HG02571 (cell line): ENCODE measurements at regions not wholly inside any gene's neighbourhood (a gene's known extent, or its start where the extent isn't known, plus 50 kb on each side); places are given as distances from the start of the nearest gene placed in this dataset.
A peak's percentile ranks its signal among the peaks of the same experiment; 100 is the strongest.

ENCODE experiments used
- ATAC-seq: cut with Tn5 transposase; IDR thresholded peaks from one replicate; pipeline ENCODE4 v1.9.1; 2021; ENCODE audit warnings: mild to moderate bottlenecking, moderate library complexity; ENCODE audit not compliant: unreplicated experiment

DNA sequence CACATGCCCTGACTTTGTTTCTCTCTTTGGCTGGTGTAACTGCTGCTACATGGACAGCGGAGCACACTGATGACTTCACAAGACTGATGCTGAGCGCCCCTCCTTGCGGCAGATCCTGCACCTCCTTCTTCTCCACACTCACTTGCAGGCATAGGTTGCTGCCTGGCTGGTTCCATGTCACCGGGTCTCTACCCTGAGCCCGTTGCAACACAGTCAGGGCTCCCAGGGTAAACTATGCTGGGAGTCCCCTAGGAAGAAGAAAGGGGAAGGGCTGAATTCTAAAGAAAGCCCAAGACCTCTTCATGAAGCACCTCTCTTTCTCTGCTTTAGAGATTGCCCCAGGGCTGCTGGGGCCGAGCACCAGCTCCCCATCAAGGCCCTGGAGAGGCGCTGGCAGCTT lies 83.3 kb upstream of the DUSP22 start:
- ATAC-seq, result no peak

DNA sequence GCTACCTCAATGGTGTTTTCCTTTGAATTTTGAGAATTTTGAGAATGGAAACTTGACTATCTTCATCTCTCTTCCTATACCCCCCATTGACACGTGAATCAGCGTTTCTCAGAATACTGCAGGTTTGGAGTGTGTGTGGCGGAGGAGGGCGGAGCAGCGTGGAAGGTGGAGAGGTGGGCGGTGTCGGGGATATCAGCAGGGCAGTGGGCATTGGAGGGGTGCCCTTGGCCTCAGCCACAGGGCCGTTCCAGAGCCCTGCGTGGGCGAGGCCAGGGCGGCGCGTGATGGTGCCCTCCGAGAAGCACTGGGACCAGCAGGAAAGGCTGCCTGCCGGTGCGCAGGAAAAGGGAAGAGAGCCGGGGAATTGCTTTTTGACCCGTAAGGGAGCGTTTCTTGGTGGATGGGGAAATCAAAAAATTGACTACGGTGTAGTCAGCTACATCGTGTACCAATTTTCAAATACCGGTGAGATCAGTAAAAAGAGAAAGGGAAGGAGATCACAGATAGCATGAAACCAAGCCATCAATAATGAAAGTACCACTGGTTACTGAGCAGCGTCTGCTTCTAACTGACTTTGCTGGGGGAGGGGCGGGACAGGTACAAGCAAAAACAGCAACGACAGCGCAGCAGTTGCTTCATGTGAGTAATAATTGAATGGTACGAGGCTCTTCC lies 82.7 kb upstream of the DUSP22 start:
- ATAC-seq, result peak; percentile 60

DNA sequence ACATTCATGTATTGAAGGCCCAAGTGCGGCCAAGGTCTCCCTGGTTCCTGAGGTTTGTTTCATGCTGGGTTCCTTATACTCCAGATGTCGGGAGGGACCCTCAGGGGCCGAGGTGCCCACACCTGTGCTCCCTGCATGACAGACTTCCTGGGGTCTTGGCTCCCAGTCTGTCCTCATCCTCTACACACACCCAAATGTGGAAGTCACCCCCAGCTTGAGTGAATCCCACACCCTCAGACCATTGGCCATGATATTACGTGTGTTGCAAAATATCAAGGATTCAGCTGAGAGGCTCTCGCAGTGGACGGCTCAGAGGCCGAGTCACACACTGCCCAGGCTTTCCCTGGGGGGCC lies 82.2 kb upstream of the DUSP22 start:
- no peak for ATAC-seq

- ATAC-seq, result no peak
These were observed 81.4 kb upstream of the DUSP22 start for GRCh38 chr6:210778-211374.

GRCh38 chr6:211871-212497 lies 80.3 kb upstream of the DUSP22 start:
- ATAC-seq, result no peak

- ATAC-seq, result no peak
These were observed 79.0 kb upstream of the DUSP22 start for GRCh38 chr6:213284-213683.

DNA sequence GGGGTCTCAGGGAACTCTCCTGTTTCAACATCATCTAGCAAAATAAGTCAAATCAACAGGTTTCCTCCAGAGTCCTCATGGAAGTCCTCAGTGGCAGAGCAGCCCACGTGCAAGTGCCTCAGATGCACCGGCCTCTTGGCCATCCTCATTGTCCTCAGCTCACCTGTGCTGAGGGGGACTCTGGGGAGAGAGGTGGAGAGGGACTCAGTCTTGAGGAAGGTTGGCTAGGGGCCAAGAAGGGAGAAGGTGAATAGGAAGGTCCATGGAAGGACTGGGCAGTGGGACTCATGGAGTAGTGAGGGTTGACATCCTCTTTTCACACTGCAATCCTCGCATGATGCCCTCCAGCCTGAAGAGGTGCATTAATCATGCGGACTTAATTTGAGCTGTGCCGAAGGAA lies 77.9 kb upstream of the DUSP22 start:
- no peak for ATAC-seq

DNA sequence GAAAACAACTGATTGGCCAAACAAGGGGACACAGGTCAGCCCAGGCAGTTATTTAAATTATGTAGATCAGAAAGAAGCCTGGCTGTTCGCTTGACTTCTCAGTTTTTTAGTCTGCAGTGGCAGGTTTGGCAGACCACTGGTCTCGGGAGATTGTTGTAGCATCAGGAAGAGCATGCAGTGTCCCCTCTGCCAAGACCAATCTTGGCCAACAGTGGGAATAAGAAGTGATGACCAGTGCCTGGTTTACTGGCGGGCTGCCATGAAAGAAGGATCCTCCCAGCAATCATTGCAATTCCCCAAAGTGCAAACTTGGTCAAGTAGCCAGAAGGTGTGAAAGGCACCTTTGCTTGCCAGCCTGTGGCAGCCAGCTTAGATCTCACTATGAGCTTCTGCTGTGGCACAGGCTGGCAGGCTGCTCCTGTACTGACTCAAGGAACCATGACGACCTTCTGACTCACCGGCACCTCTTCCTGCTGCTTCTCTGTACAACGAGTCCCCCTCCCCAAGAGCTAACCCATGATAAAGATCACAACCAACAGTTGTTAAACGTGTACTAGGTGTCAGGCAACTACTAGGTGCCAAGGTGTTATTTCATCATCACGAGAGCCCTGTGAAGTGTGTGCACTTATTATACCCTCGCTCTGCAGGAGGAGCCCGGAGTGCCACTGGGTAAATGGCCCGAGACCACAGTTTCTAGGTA lies 76.8 kb upstream of the DUSP22 start:
- no peak for ATAC-seq

DNA sequence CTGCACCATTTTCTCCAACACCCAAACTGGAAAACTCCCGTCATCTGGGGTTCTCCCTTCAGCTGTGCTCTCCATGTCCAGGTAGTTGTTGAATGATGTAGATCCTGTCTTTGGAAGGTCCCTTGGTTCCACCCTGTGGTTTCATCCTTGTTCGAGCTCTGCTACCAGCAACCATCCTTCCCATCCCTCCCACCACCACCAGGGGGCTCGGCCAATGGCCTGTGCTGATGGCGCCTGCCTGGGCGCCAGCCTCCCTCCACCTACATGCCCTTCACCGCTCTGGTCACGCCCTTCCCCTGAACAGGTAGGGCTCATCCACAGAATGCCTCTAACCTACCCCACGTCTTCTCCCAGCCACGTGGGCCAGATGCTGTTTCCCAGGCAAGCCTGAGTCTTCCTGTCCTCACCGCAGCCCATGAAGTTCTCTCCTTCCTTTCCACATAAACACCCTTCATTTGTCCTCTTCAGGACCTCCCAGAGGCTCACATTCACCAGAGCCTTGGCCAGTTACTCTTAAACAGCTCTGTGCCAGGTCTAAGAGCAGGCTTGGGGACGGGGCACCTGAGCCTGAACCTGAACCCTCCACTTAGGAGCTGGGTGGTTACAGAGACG lies 75.1 kb upstream of the DUSP22 start:
- ATAC-seq, result no peak

DNA sequence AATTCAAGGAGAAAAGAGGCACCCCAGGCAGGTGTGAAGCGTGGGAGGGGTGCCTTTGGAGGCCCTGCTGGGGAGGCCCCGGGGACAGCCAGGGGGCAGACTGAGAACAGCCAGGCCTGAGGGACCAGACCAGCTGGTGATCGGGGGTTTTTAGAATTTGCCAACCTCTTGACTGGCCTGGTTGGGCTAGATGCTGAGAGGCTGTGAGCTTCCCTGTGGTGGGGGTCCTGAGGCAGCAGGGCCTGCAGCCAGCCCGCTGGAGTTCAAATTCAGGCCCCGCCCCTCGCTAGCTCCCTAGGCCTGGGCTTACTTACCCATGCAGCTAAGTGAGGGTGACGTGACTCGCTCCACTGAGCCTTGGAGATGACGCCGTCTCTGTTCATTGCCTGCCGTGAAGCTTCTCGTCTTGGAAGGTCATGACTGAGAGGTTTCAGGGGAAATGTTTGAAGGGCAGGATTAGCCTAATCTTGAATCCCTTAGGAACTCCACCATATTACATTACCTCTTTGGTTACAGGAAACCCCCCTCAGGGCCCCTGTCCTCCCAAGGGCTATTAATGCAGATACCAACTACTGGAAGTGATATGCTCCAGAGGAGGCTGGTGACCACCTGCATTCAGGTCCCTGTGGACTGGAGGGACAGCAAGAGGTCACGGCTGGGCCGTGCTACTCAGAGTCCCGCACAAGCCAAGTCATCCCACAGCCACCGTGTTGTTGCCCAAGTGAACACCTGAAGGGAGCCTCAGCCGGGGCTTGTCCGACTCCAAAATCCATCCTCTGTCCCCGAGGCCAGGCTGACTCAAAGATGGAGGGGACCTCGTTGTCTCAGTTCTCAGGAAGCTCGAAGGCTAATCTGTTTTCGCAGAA lies 73.9 kb upstream of the DUSP22 start:
- peak; percentile 39 for ATAC-seq

DNA sequence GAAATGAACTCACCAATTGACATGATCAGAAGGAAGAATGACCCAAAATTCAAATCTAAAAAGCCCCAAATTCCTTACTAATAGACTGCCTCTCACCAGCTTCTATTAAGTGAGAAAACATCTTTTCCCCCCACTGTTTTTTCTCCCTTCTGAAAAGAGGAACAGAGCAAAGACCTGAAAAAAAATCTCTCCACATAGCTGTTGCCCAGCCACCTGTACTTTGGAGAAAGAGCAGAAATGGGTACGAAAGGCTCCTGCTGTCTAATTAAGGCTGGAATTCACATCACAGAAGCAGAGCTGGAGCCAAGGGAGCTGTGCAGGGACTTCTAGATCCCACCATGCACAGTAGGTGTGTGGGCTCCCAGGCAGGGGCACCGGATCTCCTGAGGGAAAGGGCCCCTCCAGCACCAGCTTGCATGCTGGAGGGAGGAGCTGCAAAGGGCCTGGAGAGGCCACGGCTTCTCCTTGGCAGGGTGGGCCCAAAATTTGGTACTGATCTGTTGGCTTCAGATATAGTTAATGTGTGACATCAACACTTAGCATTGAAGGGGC lies 73.2 kb upstream of the DUSP22 start:
- peak; percentile 8 for ATAC-seq

DNA sequence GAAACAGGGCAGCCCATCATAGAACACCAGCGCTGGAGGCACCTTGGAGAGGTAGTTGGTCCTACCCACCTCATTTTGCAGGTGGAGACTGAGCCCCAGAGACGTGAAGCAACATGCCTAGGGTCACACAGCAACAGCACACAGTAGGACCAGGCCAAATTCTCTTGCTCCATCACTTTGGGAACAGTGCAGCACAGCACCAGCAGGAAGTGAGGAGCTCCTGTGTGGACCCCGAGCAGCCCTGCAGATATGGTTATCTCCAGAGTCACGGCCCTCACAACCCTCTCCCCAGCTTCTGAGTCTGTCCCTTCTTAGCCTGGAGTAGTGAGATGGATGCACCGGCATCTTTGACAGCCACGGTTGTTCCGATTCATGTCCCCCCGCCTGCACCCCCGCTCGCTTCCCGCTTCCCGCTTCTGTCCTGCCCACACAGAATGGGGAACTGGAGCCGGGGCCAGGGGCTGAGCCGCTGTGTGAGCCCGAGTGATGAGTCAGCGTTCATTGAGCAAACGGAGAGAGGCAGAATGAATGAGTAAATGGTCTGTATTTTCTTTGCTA lies 72.6 kb upstream of the DUSP22 start:
- no peak for ATAC-seq

- ATAC-seq, result no peak
These were observed 72.0 kb upstream of the DUSP22 start for GRCh38 chr6:220312-220711.

GRCh38 chr6:220721-221475 lies 71.4 kb upstream of the DUSP22 start:
- no peak for ATAC-seq

DNA sequence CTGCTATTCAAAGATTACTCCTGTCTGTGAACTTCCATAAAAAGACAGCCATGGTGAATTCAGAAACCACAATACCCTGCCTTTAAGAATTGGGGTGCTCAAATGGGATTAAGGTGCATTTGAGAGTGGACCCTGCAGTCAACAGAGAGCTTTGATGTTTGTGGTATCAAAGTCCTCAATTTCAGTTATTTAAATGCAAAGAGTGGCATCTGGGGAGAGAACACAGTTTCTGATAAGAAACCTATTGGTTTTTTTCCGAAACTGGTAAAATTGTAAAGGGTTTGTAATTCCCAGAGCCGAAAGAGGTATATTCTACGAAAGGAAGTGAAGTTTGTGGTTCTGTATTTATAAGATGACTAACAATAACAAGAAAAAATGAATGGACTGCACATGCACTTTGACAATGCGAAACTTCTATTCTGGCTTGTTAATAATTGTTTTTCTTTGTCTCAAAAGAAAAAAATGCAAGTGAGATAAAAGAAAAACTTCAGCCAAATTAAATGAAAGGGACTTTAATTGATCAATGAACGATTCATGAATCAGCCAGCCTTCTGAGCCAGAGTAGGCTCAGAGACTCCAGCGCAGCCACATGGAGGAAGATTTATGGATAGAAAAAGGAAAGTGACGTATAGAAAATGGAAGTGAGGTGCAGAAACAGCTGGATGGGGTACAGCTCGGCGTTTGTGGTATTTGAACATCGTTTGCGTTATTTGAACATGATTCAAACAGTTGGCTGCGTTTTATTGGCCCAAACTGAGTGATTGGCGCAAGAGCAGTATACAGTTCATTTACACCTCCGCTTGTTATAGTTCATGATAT lies 70.5 kb upstream of the DUSP22 start:
- ATAC-seq, result no peak

DNA sequence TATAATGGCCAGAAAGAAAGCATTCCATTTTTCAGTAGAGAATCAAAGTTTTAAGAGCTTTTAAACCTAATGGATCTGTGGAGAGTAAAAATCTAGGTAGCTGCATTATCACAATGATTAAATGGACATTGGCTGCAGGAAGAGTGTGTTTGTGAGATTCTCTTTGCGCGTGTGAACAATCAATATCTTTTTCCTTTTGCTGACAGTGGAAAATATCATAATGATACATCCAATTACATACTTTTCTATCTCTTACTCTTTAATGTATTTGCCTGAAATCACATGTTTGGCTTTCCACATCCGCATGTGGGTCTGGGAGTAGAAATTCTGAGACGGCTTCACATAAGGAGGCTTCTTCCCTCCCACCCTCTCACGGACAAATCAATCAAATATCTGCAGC lies 69.8 kb upstream of the DUSP22 start:
- ATAC-seq, result no peak

DNA sequence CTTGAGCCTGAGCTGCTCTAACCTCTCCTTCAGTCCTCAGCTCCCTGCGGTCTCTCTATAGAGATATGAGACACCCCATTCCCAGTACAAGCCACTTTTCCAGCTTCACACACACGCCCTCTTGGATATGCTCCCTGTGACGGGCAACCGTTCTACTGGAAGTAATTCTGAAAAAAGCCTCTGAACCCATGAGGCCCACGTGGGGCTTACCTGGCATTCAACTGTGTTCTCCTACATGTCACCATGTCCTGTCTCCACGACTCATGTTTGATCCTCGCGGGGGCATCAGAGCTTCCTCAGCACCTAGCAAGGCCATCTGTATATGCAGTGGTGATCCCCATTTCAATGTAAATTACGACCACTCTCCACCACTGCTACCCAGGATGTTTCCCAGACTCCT lies 69.2 kb upstream of the DUSP22 start:
- no peak for ATAC-seq

DNA sequence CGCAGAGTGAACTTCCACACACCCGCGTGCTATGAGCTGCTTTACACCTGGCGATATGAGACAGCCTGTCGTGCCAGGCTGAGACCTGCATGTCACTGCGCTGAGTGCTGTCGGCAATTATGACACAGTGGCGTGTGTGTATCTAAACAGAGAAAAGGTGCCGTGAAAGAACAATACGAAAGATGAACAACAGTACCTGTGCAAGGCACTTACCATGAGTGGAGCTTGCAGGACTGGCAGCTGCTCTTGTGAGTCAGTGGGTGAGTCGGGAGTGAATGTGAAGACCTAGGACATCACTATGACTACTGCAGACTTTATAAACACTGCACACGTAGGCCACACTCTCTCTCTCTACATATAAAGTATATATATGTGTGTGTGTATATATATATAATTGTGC lies 68.5 kb upstream of the DUSP22 start:
- no peak for ATAC-seq

GRCh38 chr6:224350-224749 lies 67.9 kb upstream of the DUSP22 start:
- ATAC-seq, result no peak
